Esophagus muscularis mucosa (tissue), 4 donors: ENCODE measurements at regions not wholly inside any gene's neighbourhood (a gene's known extent, or its start where the extent isn't known, plus 50 kb on each side); places are given as distances from the start of the nearest gene placed in this dataset.
"Not testable (repeated sequence)": the region's sequence is repeated elsewhere in the genome, so short reads cannot be mapped to it uniquely, and the experiment has no call there.

Experiments used
- DNase-seq: peaks from one replicate; pipeline ENCODE4 v3.0.0-alpha.2; 2017; ENCODE audit errors: extremely low spot score
- H3K27ac ChIP-seq, 4 donors: fragments of 200-600 bp; sonication (generic); replicated peaks in 1 of 4; 1 replicate in 3 of 4; 2 replicates in 1 of 4; pipeline ENCODE4 v1.5.1; 2016 to 2019; ENCODE audit warnings: mild to moderate bottlenecking in 1 of 4
- H3K27me3 ChIP-seq, 4 donors: fragments of 200-600 bp; sonication (generic); one replicate each; pipeline versions ENCODE4 v1.5.1 to v1.6.0; 2016 to 2019
- H3K36me3 ChIP-seq, 4 donors: fragments of 200-600 bp; sonication (generic); one replicate each; pipeline ENCODE4 v1.5.1; 2016 to 2019
- H3K4me1 ChIP-seq, 4 donors: fragments of 200-600 bp; sonication (generic); one replicate each; pipeline ENCODE4 v1.5.1; 2016 to 2019
- H3K4me3 ChIP-seq, 4 donors: fragments of 200-600 bp; sonication (generic); 1 replicate in 2 of 4; 2 replicates in 2 of 4; pipeline ENCODE4 v1.5.1; 2016 to 2019; ENCODE audit warnings: mild to moderate bottlenecking in 4 of 4, moderate library complexity in 1 of 4
- H3K9me3 ChIP-seq, 4 donors: fragments of 200-600 bp; sonication (generic); 1 replicate in 3 of 4; 2 replicates in 1 of 4; pipeline ENCODE4 v1.5.1; 2016 to 2019
- EP300 ChIP-seq: sonication (generic); formaldehyde crosslinking; IDR thresholded peaks from one replicate; pipeline ENCODE4 v1.6.1; 2017; ENCODE audit warnings: antibody characterized with exemption
- POLR2A ChIP-seq: fragments of 450-650 bp; IDR thresholded peaks from one replicate; pipeline ENCODE4 v1.6.1; 2017; ENCODE audit warnings: antibody characterized with exemption, moderate library complexity, mild to moderate bottlenecking, low read depth
- POLR2AphosphoS5 ChIP-seq, 2 donors: sonication (generic); formaldehyde crosslinking; IDR thresholded peaks; one replicate each; pipeline ENCODE4 v1.6.1; 2017; ENCODE audit warnings: antibody characterized with exemption in 2 of 2
- WGBS: methylation state at CpG from one replicate; pipeline ENCODE4 v1.1.5; 2018; 5-methylcytosine and 5-hydroxymethylcytosine counted together
- intact Hi-C: fragments of 100-400 bp; cut with DNase I; formaldehyde crosslinking; loops from one replicate; pipeline ENCODE4 v1.15.1; 2023
- TF ChIP-seq, protein P1 (sequence below), 3 experiments: fragments of 200-600 bp in 2 of 3; fragments of 450-650 bp in 1 of 3; sonication (generic) in 2 of 3; IDR thresholded peaks; one replicate each; pipeline ENCODE4 v1.5.1; 2017 to 2019; ENCODE audit warnings: antibody characterized with exemption in 3 of 3, mild to moderate bottlenecking in 2 of 3, moderate library complexity in 1 of 3

GRCh38 chr14:21781543-21781942 is 107.9 kb upstream of the OR4E1 start:
- H3K27ac ChIP-seq, result no peak overlapping the region
- TF ChIP-seq EP300, result no peak
- no peaks in the 10 kb centered on the region for H3K36me3 ChIP-seq
- intact Hi-C loops, result no loop called here
- H3K27me3 ChIP-seq, result peaks cover 0 to 5% (median 0%) of the 10 kb centered on the region in 4 donors
- DNase-seq, result no peak
- no peaks in the 10 kb centered on the region for H3K4me1 ChIP-seq
- no peaks in the 10 kb centered on the region for H3K9me3 ChIP-seq
- no peak overlapping the region for H3K4me3 ChIP-seq
- WGBS, result 83% methylated on average over 3 of the region's 6 CpGs

GRCh38 chr14:21780429-21781084 is 106.9 kb upstream of the OR4E1 start:
- WGBS, result 86% methylated on average over 7 of the region's 14 CpGs
- intact Hi-C loops, result no loop called here
- Histone ChIP-seq H3K9me3 (no peaks in the 10 kb centered on the region), H3K36me3 (no peaks in the 10 kb centered on the region), H3K4me3 (no peak overlapping the region), H3K27me3 (peaks cover 0 to 5% (median 0%) of the 10 kb centered on the region in 4 donors), H3K27ac (no peak overlapping the region), H3K4me1 (no peaks in the 10 kb centered on the region)
- TF ChIP-seq EP300 (no peak), POLR2A (no peak), POLR2AphosphoS5 (IDR thresholded peaks at IDR 0.05) (no peak)
- TF ChIP-seq, protein P1, sequence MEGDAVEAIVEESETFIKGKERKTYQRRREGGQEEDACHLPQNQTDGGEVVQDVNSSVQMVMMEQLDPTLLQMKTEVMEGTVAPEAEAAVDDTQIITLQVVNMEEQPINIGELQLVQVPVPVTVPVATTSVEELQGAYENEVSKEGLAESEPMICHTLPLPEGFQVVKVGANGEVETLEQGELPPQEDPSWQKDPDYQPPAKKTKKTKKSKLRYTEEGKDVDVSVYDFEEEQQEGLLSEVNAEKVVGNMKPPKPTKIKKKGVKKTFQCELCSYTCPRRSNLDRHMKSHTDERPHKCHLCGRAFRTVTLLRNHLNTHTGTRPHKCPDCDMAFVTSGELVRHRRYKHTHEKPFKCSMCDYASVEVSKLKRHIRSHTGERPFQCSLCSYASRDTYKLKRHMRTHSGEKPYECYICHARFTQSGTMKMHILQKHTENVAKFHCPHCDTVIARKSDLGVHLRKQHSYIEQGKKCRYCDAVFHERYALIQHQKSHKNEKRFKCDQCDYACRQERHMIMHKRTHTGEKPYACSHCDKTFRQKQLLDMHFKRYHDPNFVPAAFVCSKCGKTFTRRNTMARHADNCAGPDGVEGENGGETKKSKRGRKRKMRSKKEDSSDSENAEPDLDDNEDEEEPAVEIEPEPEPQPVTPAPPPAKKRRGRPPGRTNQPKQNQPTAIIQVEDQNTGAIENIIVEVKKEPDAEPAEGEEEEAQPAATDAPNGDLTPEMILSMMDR (IDR thresholded peaks at IDR 0.05), result no peak
- no peak for DNase-seq

- TF ChIP-seq POLR2AphosphoS5 (IDR thresholded peaks at IDR 0.05), result no peak
- TF ChIP-seq EP300, result no peak
- TF ChIP-seq, protein P1 (IDR thresholded peaks at IDR 0.05), result no peak
- TF ChIP-seq POLR2A, result no peak
- intact Hi-C loops, result no loop called here
- 93% methylated on average over 1 of the region's 1 CpG for WGBS
- Histone ChIP-seq H3K9me3 (no peaks in the 10 kb centered on the region), H3K4me3 (no peak overlapping the region), H3K36me3 (no peaks in the 10 kb centered on the region), H3K27me3 (no peaks in the 10 kb centered on the region), H3K27ac (no peak overlapping the region), H3K4me1 (no peaks in the 10 kb centered on the region)
- DNase-seq, result no peak
Observed at GRCh38 chr14:21771671-21772070, 98.1 kb upstream of the OR4E1 start.

DNA sequence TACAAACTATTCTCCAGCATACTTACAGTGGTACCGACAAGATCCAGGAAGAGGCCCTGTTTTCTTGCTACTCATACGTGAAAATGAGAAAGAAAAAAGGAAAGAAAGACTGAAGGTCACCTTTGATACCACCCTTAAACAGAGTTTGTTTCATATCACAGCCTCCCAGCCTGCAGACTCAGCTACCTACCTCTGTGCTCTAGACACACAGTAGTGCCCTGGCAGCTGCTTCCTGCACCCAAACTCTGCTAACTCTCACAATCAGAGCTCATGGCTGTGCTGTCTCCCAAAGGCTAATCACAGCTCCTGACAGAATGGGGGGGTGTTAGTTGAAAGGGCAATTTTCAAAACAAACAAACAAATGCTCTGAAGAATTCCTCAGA is 95.2 kb upstream of the OR4E1 start:
- TF ChIP-seq, protein P1 (IDR thresholded peaks at IDR 0.05), result no peak
- TF ChIP-seq POLR2AphosphoS5 (IDR thresholded peaks at IDR 0.05) (no peak), EP300 (no peak), POLR2A (no peak)
- no peaks in the 10 kb centered on the region for H3K9me3 ChIP-seq
- no peaks in the 10 kb centered on the region for H3K36me3 ChIP-seq
- H3K27me3 ChIP-seq, result no peaks in the 10 kb centered on the region
- DNase-seq, result no peak
- H3K4me3 ChIP-seq, result no peak overlapping the region
- H3K27ac ChIP-seq, result no peak overlapping the region
- intact Hi-C loops, result no loop called here
- H3K4me1 ChIP-seq, result no peaks in the 10 kb centered on the region
- WGBS, result 51% methylated on average over 2 of the region's 2 CpGs

- no peak for DNase-seq
- intact Hi-C loops, result no loop called here
- no peaks in the 10 kb centered on the region for H3K9me3 ChIP-seq
- no peak for TF ChIP-seq EP300
- no peak for TF ChIP-seq POLR2A
- no peak for TF ChIP-seq POLR2AphosphoS5 (IDR thresholded peaks at IDR 0.05)
- TF ChIP-seq, protein P1 (IDR thresholded peaks at IDR 0.05), result no peak
- no peak overlapping the region for H3K27ac ChIP-seq
- WGBS, result 43% methylated on average over 5 of the region's 5 CpGs
- no peak overlapping the region for H3K4me3 ChIP-seq
- H3K36me3 ChIP-seq, result no peaks in the 10 kb centered on the region
- H3K4me1 ChIP-seq, result no peaks in the 10 kb centered on the region
- no peaks in the 10 kb centered on the region for H3K27me3 ChIP-seq
Observed at GRCh38 chr14:21768116-21768874, 94.7 kb upstream of the OR4E1 start.

DNA sequence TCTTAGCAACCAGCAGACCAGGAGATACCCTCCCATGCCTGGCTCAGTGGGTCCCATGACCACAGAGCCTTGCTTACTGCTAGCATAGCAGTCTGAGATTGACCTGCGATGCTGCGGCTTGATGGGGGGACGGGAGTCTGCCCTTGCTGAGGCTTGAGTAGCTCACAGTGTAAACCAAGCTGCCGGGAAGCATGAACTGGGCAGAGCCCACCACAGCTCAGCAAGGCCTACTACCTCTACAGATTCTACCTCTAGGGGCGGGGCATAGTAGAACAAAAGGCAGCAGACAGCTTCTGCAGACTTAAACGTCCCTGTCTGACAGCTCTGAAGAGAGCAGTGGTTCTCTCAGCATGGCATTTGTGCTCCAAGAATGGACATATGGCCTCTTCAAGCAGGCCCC is 86.7 kb upstream of the OR4E1 start:
- H3K27ac ChIP-seq, H3K9me3 ChIP-seq, H3K4me1 ChIP-seq, intact Hi-C loops, H3K27me3 ChIP-seq, DNase-seq, H3K4me3 ChIP-seq, H3K36me3 ChIP-seq: not testable (repeated sequence)
- WGBS, result 17% methylated on average over 1 of the region's 6 CpGs
